K562 (cell line): ENCODE measurements at regions not wholly inside any gene's neighbourhood (a gene's known extent, or its start where the extent isn't known, plus 50 kb on each side); places are given as distances from the start of the nearest gene placed in this dataset.

Experiments used
- ATAC-seq: fragments of 200-7000 bp; cut with Tn5 transposase; 3 replicates; pipeline ENCODE4 v1.9.1; 2020; ENCODE audit warnings: moderate library complexity
- BruUV-seq: library from RNA; stranded (reverse); fragments of 400-500 nt; replicated peaks from 2 replicates; lab custom pipeline; 2021; lab: Mats Ljungman, UMichigan
- CTCF ChIA-PET: fragments of 300-600 bp; formaldehyde crosslinking; extraction: SDS; loops from one replicate; lab custom pipeline; 2021; ENCODE audit warnings: low intra/inter-chr PET ratio; lab: Yijun Ruan, JAX
- POLR2A ChIA-PET: fragments of 300-600, 350-650 bp; sonication (Branson Sonifier 250); formaldehyde crosslinking; extraction: SDS; loops from one replicate; lab custom pipeline; 2021; ENCODE audit warnings: antibody characterized with exemption, inconsistent platforms; lab: Yijun Ruan, JAX
- DNase-seq, 4 experiments: peaks; one replicate each; pipeline versions ENCODE4 v3.0.0 to v3.0.0-alpha.2; 2011 to 2018; ENCODE audit warnings: low spot score in 3 of 4, mixed read lengths in 3 of 4; ENCODE audit errors: extremely low read depth in 1 of 4
- FAIRE-seq: peaks from 2 replicates; lab custom pipeline; 2011; peaks lifted over from hg19 to GRCh38; lab: Jason Lieb, UNC
- H2AFZ ChIP-seq: 2 replicates; pipeline ENCODE4 v1.6.0; 2011; ENCODE audit warnings: low read depth, low read length, control low read depth, inconsistent platforms
- H3K27ac ChIP-seq: fragments of 200-600 bp; 3 replicates; pipeline ENCODE4 v1.8.0; 2011; ENCODE audit warnings: low read depth, mild to moderate bottlenecking, control low read depth, inconsistent platforms, low read length, moderate library complexity, mixed read lengths; ENCODE audit errors: extremely low read depth
- H3K27me3 ChIP-seq, 2 experiments: fragments of 300-600 bp in 1 of 2; 2 replicates in 1 of 2; 3 replicates in 1 of 2; pipeline versions ENCODE4 v1.6.0 to v1.8.0; 2011; ENCODE audit warnings: inconsistent platforms in 2 of 2, low read length in 2 of 2, mild to moderate bottlenecking in 1 of 2, mixed read lengths in 1 of 2, moderate library complexity in 1 of 2; ENCODE audit not compliant: control insufficient read depth in 2 of 2, insufficient read depth in 2 of 2
- H3K36me3 ChIP-seq: fragments of 300-600 bp; 3 replicates; pipeline ENCODE4 v1.8.0; 2011; ENCODE audit warnings: mild to moderate bottlenecking, low read length, inconsistent platforms; ENCODE audit not compliant: control insufficient read depth, insufficient read depth
- H3K4me1 ChIP-seq, 2 experiments: fragments of 200-600 bp in 1 of 2; replicated peaks in 1 of 2; 2 replicates in 1 of 2; 3 replicates in 1 of 2; pipeline versions ENCODE4 v1.5.1 to v1.8.0; 2011; ENCODE audit warnings: inconsistent platforms in 2 of 2, low read length in 2 of 2, mild to moderate bottlenecking in 1 of 2, mixed read lengths in 1 of 2, moderate library complexity in 1 of 2; ENCODE audit not compliant: control insufficient read depth in 2 of 2, insufficient read depth in 2 of 2
- H3K4me2 ChIP-seq: 2 replicates; pipeline ENCODE4 v1.6.1; 2011; ENCODE audit warnings: low read length, control low read depth, inconsistent platforms, mixed read lengths; ENCODE audit not compliant: insufficient read depth
- H3K4me3 ChIP-seq: fragments of 200-600 bp; sonication (generic), shearing (Covaris generic); 2 replicates; pipeline ENCODE4 v1.5.1; 2016; ENCODE audit warnings: control low read depth, inconsistent platforms
- H3K79me2 ChIP-seq: fragments of 200-600 bp; 3 replicates; pipeline ENCODE4 v1.8.0; 2011; ENCODE audit warnings: low read length, inconsistent platforms; ENCODE audit not compliant: control insufficient read depth, insufficient read depth
- H3K9ac ChIP-seq, 2 experiments: 2 replicates each; pipeline versions ENCODE4 v1.6.0 to v1.6.1; 2011; ENCODE audit warnings: low read depth in 2 of 2, low read length in 2 of 2, control low read depth in 1 of 2, inconsistent platforms in 1 of 2, mild to moderate bottlenecking in 1 of 2, mixed read lengths in 1 of 2; ENCODE audit not compliant: insufficient read depth in 1 of 2
- H3K9me1 ChIP-seq: one replicate; pipeline ENCODE4 v1.6.0; 2011; ENCODE audit warnings: inconsistent platforms, mild to moderate bottlenecking, low read length, moderate library complexity; ENCODE audit not compliant: control insufficient read depth, insufficient read depth
- H3K9me3 ChIP-seq: replicated peaks from 2 replicates; pipeline ENCODE4 v1.5.1; 2011; ENCODE audit warnings: low read depth, low read length, inconsistent platforms; ENCODE audit not compliant: control insufficient read depth, insufficient read depth
- H4K20me1 ChIP-seq: replicated peaks from 2 replicates; pipeline ENCODE4 v1.6.1; 2011; ENCODE audit warnings: low read length, inconsistent platforms, mixed read lengths; ENCODE audit not compliant: control insufficient read depth, insufficient read depth
- KLF13 ChIP-seq: fragments of 450-650 bp; IDR thresholded peaks from 2 replicates; pipeline ENCODE4 v1.6.1; 2016; ENCODE audit warnings: missing genetic modification characterization, low read depth, mild to moderate bottlenecking, missing compliant biosample characterization, moderate library complexity, borderline replicate concordance
- NFE2 ChIP-seq: IDR thresholded peaks from 2 replicates; pipeline ENCODE4 v1.6.1; 2014; ENCODE audit warnings: antibody characterized with exemption, low read depth
- NR1H2 ChIP-seq: sonication (generic); formaldehyde crosslinking; IDR thresholded peaks from 2 replicates; pipeline ENCODE4 v1.4.0; 2020; ENCODE audit warnings: mild to moderate bottlenecking, missing genetic modification reagents
- NR2C2 ChIP-seq, 2 experiments: fragments of 200-800 bp in 1 of 2; sonication (Bioruptor generic) in 1 of 2; sonication (generic) in 1 of 2; formaldehyde crosslinking in 1 of 2; IDR thresholded peaks; 2 replicates each; pipeline versions ENCODE4 v1.6.1 to v1.8.0; 2016 to 2022; ENCODE audit warnings: mild to moderate bottlenecking in 1 of 2, missing compliant biosample characterization in 1 of 2, missing genetic modification characterization in 1 of 2, missing genetic modification reagents in 1 of 2
- SRSF9 ChIP-seq: fragments of 200-400 bp; formaldehyde crosslinking; IDR thresholded peaks from 2 replicates; pipeline ENCODE4 v1.6.1; 2017; ENCODE audit warnings: low read depth, low read length, borderline replicate concordance
- WGBS: fragments of 100-300 bp; shearing (Covaris generic); methylation state at CpG from one replicate; pipeline ENCODE4 v1.1.6; 2016; ENCODE audit warnings: low coverage, mixed read lengths; ENCODE audit not compliant: insufficient coverage; ENCODE audit errors: missing lambda C conversion rate; 5-methylcytosine and 5-hydroxymethylcytosine counted together
- in situ Hi-C: fragments of 300-500 bp; cut with MboI; formaldehyde crosslinking; loops from 4 replicates; pipeline ENCODE4 v1.15.0; 2018; ENCODE audit warnings: inconsistent platforms, mixed read lengths
- intact Hi-C: fragments of 100-400 bp; cut with micrococcal nuclease; formaldehyde crosslinking; loops from 2 replicates; pipeline ENCODE4 v1.14.2; 2022
- TF ChIP-seq, protein P1 (sequence below): fragments of 250-450 bp; sonication (Bioruptor Pico); IDR thresholded peaks from 2 replicates; pipeline ENCODE4 v1.4.0; 2020; ENCODE audit warnings: mild to moderate bottlenecking, moderate library complexity

DNA sequence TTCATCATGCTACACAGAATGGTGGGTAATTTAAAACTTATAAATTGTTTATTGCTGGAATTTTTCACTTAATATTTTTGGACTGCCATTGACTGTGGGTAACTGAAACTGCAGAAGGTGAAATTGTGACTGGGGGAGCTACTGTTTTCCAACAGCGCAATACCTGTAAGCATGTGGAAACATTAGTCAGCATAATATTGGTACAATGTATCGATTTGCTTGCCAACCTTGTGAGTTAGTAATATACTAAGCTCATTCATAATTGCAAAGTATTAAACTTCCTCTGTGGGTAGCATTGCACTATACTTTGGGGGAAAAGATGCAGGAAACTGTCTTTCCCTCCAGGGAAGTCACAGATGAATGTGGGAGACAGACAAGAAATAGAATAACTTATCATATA, 766.5 kb downstream of the HDGFL1 start:
- WGBS, result 3% methylated on average over 2 of the region's 2 CpGs
- in situ Hi-C loops (no loop called here), intact Hi-C loops (no loop called here)
- Histone ChIP-seq H3K79me2 (no peaks in the 10 kb centered on the region), H4K20me1 (no peaks in the 10 kb centered on the region), H3K27me3 (no peaks in the 10 kb centered on the region), H3K9me1 (no peaks in the 10 kb centered on the region), H3K4me2 (no peak overlapping the region), H2AFZ (no peak overlapping the region)
- ChIA-PET POLR2A (no interaction called here), CTCF (no interaction called here)
- DNase-seq (no peak), ATAC-seq (no peak), FAIRE-seq (no peak)
- BruUV-seq, result no TSS peak
- no peak for TF ChIP-seq SRSF9
- TF ChIP-seq NFE2, result no peak
- TF ChIP-seq NR1H2 (CRISPR knock-in tag), result no peak
- TF ChIP-seq, protein P1, sequence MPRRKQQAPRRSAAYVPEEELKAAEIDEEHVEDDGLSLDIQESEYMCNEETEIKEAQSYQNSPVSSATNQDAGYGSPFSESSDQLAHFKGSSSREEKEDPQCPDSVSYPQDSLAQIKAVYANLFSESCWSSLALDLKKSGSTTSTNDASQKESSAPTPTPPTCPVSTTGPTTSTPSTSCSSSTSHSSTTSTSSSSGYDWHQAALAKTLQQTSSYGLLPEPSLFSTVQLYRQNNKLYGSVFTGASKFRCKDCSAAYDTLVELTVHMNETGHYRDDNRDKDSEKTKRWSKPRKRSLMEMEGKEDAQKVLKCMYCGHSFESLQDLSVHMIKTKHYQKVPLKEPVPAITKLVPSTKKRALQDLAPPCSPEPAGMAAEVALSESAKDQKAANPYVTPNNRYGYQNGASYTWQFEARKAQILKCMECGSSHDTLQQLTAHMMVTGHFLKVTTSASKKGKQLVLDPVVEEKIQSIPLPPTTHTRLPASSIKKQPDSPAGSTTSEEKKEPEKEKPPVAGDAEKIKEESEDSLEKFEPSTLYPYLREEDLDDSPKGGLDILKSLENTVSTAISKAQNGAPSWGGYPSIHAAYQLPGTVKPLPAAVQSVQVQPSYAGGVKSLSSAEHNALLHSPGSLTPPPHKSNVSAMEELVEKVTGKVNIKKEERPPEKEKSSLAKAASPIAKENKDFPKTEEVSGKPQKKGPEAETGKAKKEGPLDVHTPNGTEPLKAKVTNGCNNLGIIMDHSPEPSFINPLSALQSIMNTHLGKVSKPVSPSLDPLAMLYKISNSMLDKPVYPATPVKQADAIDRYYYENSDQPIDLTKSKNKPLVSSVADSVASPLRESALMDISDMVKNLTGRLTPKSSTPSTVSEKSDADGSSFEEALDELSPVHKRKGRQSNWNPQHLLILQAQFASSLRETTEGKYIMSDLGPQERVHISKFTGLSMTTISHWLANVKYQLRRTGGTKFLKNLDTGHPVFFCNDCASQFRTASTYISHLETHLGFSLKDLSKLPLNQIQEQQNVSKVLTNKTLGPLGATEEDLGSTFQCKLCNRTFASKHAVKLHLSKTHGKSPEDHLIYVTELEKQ (CRISPR knock-in tag), result no peak
- no peak for TF ChIP-seq NR2C2 (CRISPR knock-in tag; IDR thresholded peaks at IDR 0.05)
- TF ChIP-seq NR2C2 (tag; IDR thresholded peaks at IDR 0.05), result no peak
- TF ChIP-seq KLF13 (tag), result no peak
- TF ChIP-seq, all 486 proteins: peak for 0
- no peak overlapping the region for H3K9ac ChIP-seq
- H3K4me1 ChIP-seq, result no peaks in the 10 kb centered on the region
- no peak overlapping the region for H3K4me3 ChIP-seq
- H3K9me3 ChIP-seq, result no peaks in the 10 kb centered on the region
- H3K36me3 ChIP-seq, result no peaks in the 10 kb centered on the region
- no peak overlapping the region for H3K27ac ChIP-seq
